Fibroblast of lung (primary cell): ENCODE measurements at regions not wholly inside any gene's neighbourhood (a gene's known extent, or its start where the extent isn't known, plus 50 kb on each side); places are given as distances from the start of the nearest gene placed in this dataset.

Source experiments
- DNase-seq, 2 donors: peaks; one replicate each; pipeline versions ENCODE4 v3.0.0 to v3.0.0-alpha.2; 2010; ENCODE audit warnings: low read depth in 2 of 2
- H2AFZ ChIP-seq: 2 replicates; pipeline ENCODE4 v1.5.1; 2012; ENCODE audit warnings: low read length, control low read depth, inconsistent platforms
- H3K27ac ChIP-seq: 2 replicates; pipeline ENCODE4 v1.5.1; 2011; ENCODE audit warnings: low read length, control low read depth; ENCODE audit not compliant: insufficient read depth
- H3K27me3 ChIP-seq: 2 replicates; pipeline ENCODE4 v1.5.1; 2011; ENCODE audit warnings: mild to moderate bottlenecking, low read length; ENCODE audit not compliant: control insufficient read depth, insufficient read depth
- H3K36me3 ChIP-seq: 2 replicates; pipeline ENCODE4 v1.5.1; 2011; ENCODE audit warnings: low read length; ENCODE audit not compliant: control insufficient read depth, insufficient read depth
- H3K4me1 ChIP-seq: 2 replicates; pipeline ENCODE4 v1.5.1; 2011; ENCODE audit warnings: low read length; ENCODE audit not compliant: control insufficient read depth, insufficient read depth; ENCODE audit errors: extremely low read depth
- H3K4me2 ChIP-seq: 2 replicates; pipeline ENCODE4 v1.5.1; 2011; ENCODE audit warnings: low read length, control low read depth; ENCODE audit not compliant: insufficient read depth; ENCODE audit errors: extremely low read depth
- H3K4me3 ChIP-seq, 4 experiments: fragments of 200-600 bp in 1 of 4; sonication (generic) in 1 of 4; replicated peaks in 1 of 4; 2 replicates each; pipeline ENCODE4 v1.5.1; 2011 to 2016; ENCODE audit warnings: low read length in 4 of 4, low read depth in 3 of 4, mild to moderate bottlenecking in 3 of 4, control low read depth in 2 of 4, inconsistent platforms in 1 of 4, mixed read lengths in 1 of 4; ENCODE audit not compliant: insufficient read depth in 1 of 4; ENCODE audit errors: control extremely low read depth in 1 of 4
- H3K79me2 ChIP-seq: 2 replicates; pipeline ENCODE4 v1.5.1; 2012; ENCODE audit warnings: mild to moderate bottlenecking, low read length, inconsistent platforms; ENCODE audit not compliant: control insufficient read depth, insufficient read depth
- H3K9ac ChIP-seq: 2 replicates; pipeline ENCODE4 v1.5.1; 2011; ENCODE audit warnings: mild to moderate bottlenecking, low read length, control low read depth; ENCODE audit not compliant: insufficient read depth
- H3K9me3 ChIP-seq: 2 replicates; pipeline ENCODE4 v1.5.1; 2012; ENCODE audit warnings: low read depth, low read length; ENCODE audit not compliant: control insufficient read depth, insufficient read depth
- H4K20me1 ChIP-seq: 2 replicates; pipeline ENCODE4 v1.5.1; 2011; ENCODE audit warnings: low read length; ENCODE audit not compliant: control insufficient read depth, insufficient read depth; ENCODE audit errors: extremely low read depth
- CTCF ChIP-seq, 2 donors: IDR thresholded peaks in 1 of 2; conservative IDR thresholded peaks in 1 of 2; 1 replicate in 1 of 2; 2 replicates in 1 of 2; pipeline ENCODE4 v1.5.1; 2011 to 2012; ENCODE audit warnings: low read length in 2 of 2, control low read depth in 1 of 2, inconsistent platforms in 1 of 2, low read depth in 1 of 2, mild to moderate bottlenecking in 1 of 2
- EZH2 ChIP-seq: IDR thresholded peaks from 2 replicates; pipeline ENCODE4 v1.5.1; 2012; ENCODE audit warnings: low read length, control low read depth, mild to moderate bottlenecking; ENCODE audit errors: missing control alignments

DNA sequence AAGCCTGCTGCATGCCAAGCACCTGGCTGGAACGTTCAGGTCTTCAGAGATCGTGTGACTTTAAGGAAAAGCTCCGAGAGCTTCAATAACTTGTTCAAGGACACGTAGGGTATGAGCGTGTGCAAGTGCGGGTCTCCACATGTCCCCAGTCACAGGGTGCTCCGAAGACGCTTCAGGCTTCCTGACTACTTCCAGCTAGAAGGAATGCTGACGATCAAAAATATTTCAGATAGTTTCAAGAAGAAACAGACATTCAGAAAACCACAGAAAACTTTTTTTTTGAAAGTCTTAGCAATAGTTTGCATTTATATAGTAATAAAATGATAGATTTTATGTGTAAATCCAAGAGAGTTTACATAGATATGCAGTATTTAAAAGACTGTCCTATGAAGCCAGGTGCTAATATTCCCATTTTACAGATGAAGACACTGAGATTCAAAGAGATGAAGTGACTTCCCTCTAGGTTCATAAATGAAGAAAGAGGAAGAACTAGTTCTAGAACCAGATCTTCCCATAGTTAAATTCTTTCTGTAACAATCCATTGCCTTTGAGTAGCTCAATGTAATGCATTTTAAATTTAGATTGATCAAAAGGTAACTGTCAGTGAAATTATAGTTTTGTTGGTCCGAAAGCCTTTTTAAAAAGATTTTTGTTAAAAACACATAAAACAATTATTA is 247.6 kb downstream of the MYLK4 start:
- Histone ChIP-seq H3K27ac (no peak overlapping the region), H3K4me2 (no peak overlapping the region), H3K27me3 (peaks cover 3% of the 10 kb centered on the region), H3K79me2 (no peaks in the 10 kb centered on the region), H4K20me1 (no peaks in the 10 kb centered on the region), H3K9ac (no peak overlapping the region), H3K9me3 (no peaks in the 10 kb centered on the region), H2AFZ (no peak overlapping the region), H3K4me1 (no peaks in the 10 kb centered on the region), H3K4me3 (no peak overlapping the region), H3K36me3 (no peaks in the 10 kb centered on the region)
- TF ChIP-seq CTCF (conservative IDR thresholded peaks at IDR 0.05 in 1 of 2, IDR thresholded peaks at IDR 0.05 in 1 of 2; ENCODE audit: low read depth in 1 of 2, low read length in 2 of 2) (no peak), EZH2 (no peak)
- DNase-seq, result no peak

- Histone ChIP-seq H3K9me3 (no peaks in the 10 kb centered on the region), H3K79me2 (no peaks in the 10 kb centered on the region), H4K20me1 (no peaks in the 10 kb centered on the region), H3K9ac (no peak overlapping the region), H3K36me3 (no peaks in the 10 kb centered on the region), H3K4me3 (no peak overlapping the region), H2AFZ (no peak overlapping the region), H3K27me3 (no peaks in the 10 kb centered on the region), H3K4me1 (no peaks in the 10 kb centered on the region), H3K4me2 (no peak overlapping the region), H3K27ac (no peak overlapping the region)
- TF ChIP-seq CTCF (conservative IDR thresholded peaks at IDR 0.05 in 1 of 2, IDR thresholded peaks at IDR 0.05 in 1 of 2; ENCODE audit: low read depth in 1 of 2, low read length in 2 of 2) (no peak), EZH2 (no peak)
- DNase-seq, result peak in 1 of 2 donors; percentile 16
Observed at GRCh38 chr6:2502096-2502997, 248.4 kb downstream of the MYLK4 start.

- Histone ChIP-seq H4K20me1 (no peaks in the 10 kb centered on the region), H3K9ac (no peak overlapping the region), H3K9me3 (no peaks in the 10 kb centered on the region), H3K4me3 (no peak overlapping the region), H3K27ac (no peak overlapping the region), H3K4me1 (no peaks in the 10 kb centered on the region), H2AFZ (no peak overlapping the region), H3K36me3 (no peaks in the 10 kb centered on the region), H3K27me3 (no peaks in the 10 kb centered on the region), H3K4me2 (no peak overlapping the region), H3K79me2 (no peaks in the 10 kb centered on the region)
- DNase-seq, result peak in 1 of 2 donors; percentile 58
- no peak for TF ChIP-seq CTCF (conservative IDR thresholded peaks at IDR 0.05 in 1 of 2, IDR thresholded peaks at IDR 0.05 in 1 of 2; ENCODE audit: low read depth in 1 of 2, low read length in 2 of 2)
- TF ChIP-seq EZH2, result no peak
Observed at GRCh38 chr6:2497922-2498623, 252.6 kb downstream of the MYLK4 start.
